ENCODE measurements at regions not wholly inside any gene's neighbourhood (a gene's known extent, or its start where the extent isn't known, plus 50 kb on each side); places are given as distances from the start of the nearest gene placed in this dataset.

- TF ChIP-seq ZNF331 (CRISPR knock-in tag; IDR thresholded peaks at IDR 0.05; ENCODE audit: low read depth) (no peak), REST (IDR thresholded peaks at IDR 0.05; ENCODE audit: unreplicated experiment) (no peak), JUNB (IDR thresholded peaks at IDR 0.05; ENCODE audit: unreplicated experiment) (no peak), CTCF (conservative IDR thresholded peaks at IDR 0.05; ENCODE audit: low read depth in 2 of 2) (peak; percentile 8 to 29; a peak in 2 of 4 replicates), EZH2phosphoT487 (IDR thresholded peaks at IDR 0.05; ENCODE audit: unreplicated experiment) (no peak)
- DNase-seq (ENCODE audit: low spot score) (peak; percentile 51), ATAC-seq (peak; percentile 87)
- Histone ChIP-seq H3K4me1 (ENCODE audit: insufficient read depth) (no peaks in the 10 kb centered on the region), H3F3A (replicated peaks; ENCODE audit: low read depth) (no peaks in the 10 kb centered on the region), H2AFZ (no peak overlapping the region), H3K9me2 (ENCODE audit: insufficient read depth) (no peaks in the 10 kb centered on the region; the same call in 1 of the 2 replicates), H3K27me3 (ENCODE audit: insufficient read depth) (no peaks in the 10 kb centered on the region), H4K20me1 (replicated peaks; ENCODE audit: insufficient read depth) (no peaks in the 10 kb centered on the region), H3K4me2 (no peak overlapping the region), H3K36me3 (ENCODE audit: insufficient read depth) (peaks cover 4% of the 10 kb centered on the region; the same call in 1 of the 2 replicates), H3K79me2 (replicated peaks; ENCODE audit: insufficient read depth) (no peaks in the 10 kb centered on the region), H3K27ac (ENCODE audit: low read depth) (no peak overlapping the region), H3K4me3 (no peak overlapping the region)
- Mint-ChIP-seq H3K27me3 (ENCODE audit: insufficient read depth, low read depth, poor library complexity) (peaks cover 3% of the 10 kb centered on the region), H3K4me1 (peaks cover 4% of the 10 kb centered on the region; the same call in 1 of the 3 replicates), H3K9me3 (peaks cover 19% of the 10 kb centered on the region; the same call in 2 of the 3 replicates), H3K36me3 (ENCODE audit: low read depth) (peaks cover 4% of the 10 kb centered on the region; the same call in 2 of the 3 replicates), H3K4me3 (no peak overlapping the region), H3K27ac (no peak overlapping the region)
These were observed 51.8 kb upstream of the CHST3 start for GRCh38 chr10:71912431-71912830.

GRCh38 chr10:71911296-71911953, 52.8 kb upstream of the CHST3 start:
- Mint-ChIP-seq H3K9me3 (peaks cover 9% of the 10 kb centered on the region; the same call in 2 of the 3 replicates), H3K27ac (no peak overlapping the region), H3K36me3 (ENCODE audit: low read depth) (peaks cover 4% of the 10 kb centered on the region; the same call in 2 of the 3 replicates), H3K4me3 (no peak overlapping the region), H3K27me3 (ENCODE audit: insufficient read depth, low read depth, poor library complexity) (peaks cover 3% of the 10 kb centered on the region), H3K4me1 (peaks cover 4% of the 10 kb centered on the region; the same call in 1 of the 3 replicates)
- H4K20me1 ChIP-seq (replicated peaks; ENCODE audit: insufficient read depth): no peaks in the 10 kb centered on the region
- no peaks in the 10 kb centered on the region for H3F3A ChIP-seq (replicated peaks; ENCODE audit: low read depth)
- no peaks in the 10 kb centered on the region for H3K27me3 ChIP-seq (ENCODE audit: insufficient read depth)
- no peaks in the 10 kb centered on the region for H3K79me2 ChIP-seq (replicated peaks; ENCODE audit: insufficient read depth)
- H3K4me2 ChIP-seq: no peak overlapping the region
- no peak overlapping the region for H3K27ac ChIP-seq (ENCODE audit: low read depth)
- DNase-seq (ENCODE audit: low spot score) (no peak), ATAC-seq (peak; percentile 34; the same call in 2 of the 3 replicates)
- H3K36me3 ChIP-seq (ENCODE audit: insufficient read depth): no peaks in the 10 kb centered on the region
- H2AFZ ChIP-seq: peak overlapping the region; percentile 63; the same call in 1 of the 2 replicates
- H3K4me3 ChIP-seq: no peak overlapping the region
- no peaks in the 10 kb centered on the region for H3K4me1 ChIP-seq (ENCODE audit: insufficient read depth)
- no peaks in the 10 kb centered on the region; the same call in 1 of the 2 replicates for H3K9me2 ChIP-seq (ENCODE audit: insufficient read depth)
- TF ChIP-seq ZNF331 (CRISPR knock-in tag; IDR thresholded peaks at IDR 0.05; ENCODE audit: low read depth) (no peak), JUNB (IDR thresholded peaks at IDR 0.05; ENCODE audit: unreplicated experiment) (no peak), STAT1 (IDR thresholded peaks at IDR 0.05; ENCODE audit: unreplicated experiment) (no peak), POLR2AphosphoS5 (IDR thresholded peaks at IDR 0.05; ENCODE audit: low read depth) (no peak), CTCF (conservative IDR thresholded peaks at IDR 0.05; ENCODE audit: low read depth in 2 of 2) (no peak), REST (IDR thresholded peaks at IDR 0.05; ENCODE audit: unreplicated experiment) (no peak)

All from GM23338 (cell line).